Activated effector memory CD4-positive, alpha-beta T cell treated with Interleukin-2 at 50 U/mL for 16 hours (primary cell): ENCODE measurements at regions not wholly inside any gene's neighbourhood (a gene's known extent, or its start where the extent isn't known, plus 50 kb on each side); places are given as distances from the start of the nearest gene placed in this dataset.
"Not testable (repeated sequence)": the region's sequence is repeated elsewhere in the genome, so short reads cannot be mapped to it uniquely, and the experiment has no call there.

Source experiments
- DNase-seq: peaks from one replicate; pipeline ENCODE4 v3.0.0-alpha.2; 2020

DNA sequence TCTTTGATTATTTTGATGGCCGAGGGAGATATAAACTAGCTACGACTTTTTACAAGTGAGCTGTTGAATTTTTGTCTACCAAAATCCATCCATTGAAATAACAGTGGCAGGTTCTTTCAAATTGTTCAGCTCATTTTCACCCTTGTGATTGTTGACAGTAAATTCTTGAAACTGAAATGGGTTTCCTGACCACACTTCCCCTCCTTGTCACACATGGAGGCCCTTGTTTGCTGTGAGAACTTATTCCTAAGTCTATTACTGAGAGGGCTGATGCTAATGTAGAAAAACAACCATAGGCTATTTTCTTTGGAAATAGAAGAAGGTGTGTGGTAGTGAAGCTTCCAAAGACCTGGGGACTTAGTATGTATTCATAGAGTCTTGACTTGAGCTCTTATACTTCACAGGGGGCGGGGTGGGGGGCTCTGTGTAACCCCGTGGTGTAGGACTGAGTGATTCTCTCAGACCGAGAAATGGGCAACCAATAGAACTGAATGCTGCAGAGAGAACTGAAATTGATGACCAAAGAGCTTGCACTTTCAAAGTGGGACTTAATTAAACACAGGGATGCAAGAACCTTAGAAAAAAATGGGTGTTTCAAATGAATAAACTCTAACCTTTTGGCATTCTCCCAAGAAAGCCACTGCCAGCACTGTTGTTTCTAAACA is 718.9 kb downstream of the CCSER2 start:
- no peak for DNase-seq

GRCh38 chr10:85047979-85048378 is 719.6 kb downstream of the CCSER2 start:
- DNase-seq: no peak

DNA sequence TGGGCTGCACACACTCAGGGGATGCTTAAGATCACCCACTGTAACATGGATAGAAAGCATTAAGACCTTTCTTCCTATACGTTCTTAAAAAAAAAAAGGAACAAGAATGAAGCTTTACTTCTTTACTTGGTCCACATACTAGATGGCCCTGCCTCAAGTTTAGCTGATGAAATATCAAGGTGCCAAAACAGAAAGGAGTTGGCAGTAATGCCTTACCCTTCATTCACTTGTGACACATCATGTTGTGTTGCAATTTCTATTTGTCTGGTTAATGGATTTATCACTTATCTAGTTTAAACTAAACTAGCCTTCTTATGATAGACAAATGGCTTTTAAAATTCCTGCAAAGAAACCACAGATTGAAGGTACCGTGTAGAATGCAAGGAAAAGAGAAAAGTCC is 720.3 kb downstream of the CCSER2 start:
- no peak for DNase-seq

- no peak for DNase-seq
Observed at GRCh38 chr10:85060944-85061343, 732.6 kb downstream of the CCSER2 start.

- no peak for DNase-seq
Observed at GRCh38 chr10:85061401-85061800, 733.0 kb downstream of the CCSER2 start.

- no peak for DNase-seq
Observed at GRCh38 chr10:85067955-85068354, 739.6 kb downstream of the CCSER2 start.

GRCh38 chr10:85080934-85081333 is 752.5 kb downstream of the CCSER2 start:
- DNase-seq: no peak

DNA sequence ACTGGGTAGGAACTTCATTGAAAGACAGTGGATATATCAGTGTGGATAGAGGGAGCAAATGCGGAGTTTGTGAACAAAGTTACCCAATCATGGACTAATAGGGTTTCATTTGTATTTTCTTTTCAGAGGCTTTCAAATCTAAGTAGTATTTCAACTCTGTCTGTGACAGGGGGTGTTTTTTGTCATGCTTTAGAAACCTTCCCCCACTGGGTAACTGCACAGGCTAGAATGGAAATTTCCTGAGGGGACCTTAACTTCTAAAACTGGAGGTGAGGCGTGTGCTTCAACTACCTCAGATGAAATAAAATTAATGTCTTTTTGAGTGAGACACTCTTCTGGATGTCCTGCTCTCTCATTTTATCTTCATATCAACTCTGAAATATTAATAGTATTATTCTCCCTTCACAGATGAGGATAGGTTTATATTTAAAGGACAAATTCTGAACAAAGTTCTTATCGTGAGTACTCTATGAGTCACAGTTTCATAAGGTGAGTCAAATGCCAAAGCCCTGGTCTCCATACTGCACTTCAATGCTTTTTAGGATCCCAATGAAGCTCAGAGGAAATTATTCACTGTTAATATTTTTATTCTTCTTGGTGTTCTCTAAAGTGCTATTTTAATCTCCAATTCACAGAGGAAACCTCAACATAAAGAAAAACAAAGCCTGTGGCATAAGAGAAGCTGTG is 770.6 kb downstream of the CCSER2 start:
- DNase-seq: no peak

GRCh38 chr10:85100495-85100894 is 772.1 kb downstream of the CCSER2 start:
- no peak for DNase-seq

DNA sequence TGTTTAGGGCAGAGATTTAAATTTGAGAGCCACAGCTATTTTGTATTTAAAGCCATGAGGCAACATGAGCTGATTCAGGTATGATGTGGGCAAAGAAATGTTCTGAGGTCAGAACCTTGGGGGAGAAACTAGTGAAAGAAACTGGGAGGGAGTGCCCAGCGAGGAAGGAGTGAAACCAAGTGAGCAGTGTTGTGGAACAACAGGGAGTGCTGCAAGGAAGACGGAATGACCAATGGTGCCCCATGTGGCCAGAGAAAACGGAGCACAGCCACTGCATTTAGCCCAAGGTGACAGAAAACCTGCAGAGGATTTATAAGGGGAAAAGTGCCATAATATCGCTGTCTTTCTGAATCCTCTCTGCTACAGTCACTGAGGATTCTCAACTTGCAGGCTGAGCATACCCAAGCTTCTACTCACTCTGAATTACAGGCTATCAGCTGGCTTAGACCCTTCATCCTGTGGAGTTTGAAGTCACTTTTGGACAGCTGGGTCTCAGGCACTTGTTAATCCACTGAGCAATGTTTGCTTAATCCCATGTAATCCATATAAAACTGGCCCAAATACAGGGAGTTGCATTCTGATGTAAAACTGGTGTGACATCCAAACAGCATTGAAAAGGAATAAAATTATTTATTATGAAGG is 777.3 kb downstream of the CCSER2 start:
- no peak for DNase-seq

DNA sequence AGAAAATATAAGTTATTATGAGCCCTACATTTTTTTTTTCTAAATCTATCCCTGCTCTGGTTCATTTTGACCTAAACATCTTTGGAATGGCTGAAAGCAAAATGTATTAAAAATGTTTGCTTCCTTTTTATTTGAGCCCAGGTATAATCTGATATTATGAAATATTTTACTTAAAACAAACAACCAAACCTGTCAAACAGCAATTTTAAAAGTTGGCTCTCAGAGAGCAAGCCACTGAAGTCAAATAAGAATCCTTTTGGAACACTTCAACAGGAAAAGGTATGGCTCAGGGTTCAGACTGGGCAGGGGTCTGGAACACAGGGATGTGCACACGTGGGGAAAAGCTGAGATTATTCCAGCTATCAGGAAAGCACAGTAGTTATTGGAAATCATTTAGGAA is 782.9 kb downstream of the CCSER2 start:
- no peak for DNase-seq

DNA sequence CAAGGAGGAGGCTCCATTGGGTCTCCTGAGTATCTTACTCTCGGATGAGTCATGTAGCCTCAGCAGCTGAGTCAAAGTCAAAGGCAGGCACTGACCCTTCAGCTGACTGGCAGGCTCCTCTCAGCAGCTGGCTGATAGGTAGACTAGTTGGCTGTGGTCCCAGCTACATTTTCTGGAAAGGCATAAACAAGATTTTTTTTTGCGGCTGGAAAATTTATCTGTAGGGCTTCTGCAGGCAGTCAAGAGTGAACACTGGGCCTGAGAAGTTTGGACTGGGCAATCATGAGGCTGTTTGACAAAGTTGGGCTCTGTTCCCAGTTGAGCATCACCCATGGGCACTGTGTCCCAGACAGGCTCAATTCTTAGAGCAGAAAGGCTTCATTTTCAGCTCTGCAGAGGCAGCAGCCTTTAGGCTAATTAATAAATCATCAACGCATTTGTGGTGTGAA is 796.2 kb downstream of the CCSER2 start:
- DNase-seq: no peak

DNA sequence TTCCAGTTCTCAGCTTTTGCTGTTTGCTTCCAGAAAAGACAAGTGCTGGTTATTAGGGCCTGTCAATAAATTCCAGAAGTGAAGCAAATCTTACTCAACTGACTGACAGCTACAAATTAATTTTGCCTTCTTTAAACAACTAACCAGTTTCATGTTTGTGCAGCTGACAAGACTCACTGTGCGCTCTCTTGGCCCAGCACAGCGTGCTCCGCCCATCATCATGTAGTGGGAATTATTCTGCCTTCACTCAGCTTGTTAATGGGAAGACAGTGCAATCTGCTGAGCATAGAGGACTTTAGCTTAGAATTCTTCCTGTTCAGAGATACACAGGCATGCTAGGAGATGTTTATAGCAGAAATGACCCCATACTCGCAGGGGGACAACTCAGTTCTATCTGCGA is 808.9 kb downstream of the CCSER2 start:
- DNase-seq: no peak

DNA sequence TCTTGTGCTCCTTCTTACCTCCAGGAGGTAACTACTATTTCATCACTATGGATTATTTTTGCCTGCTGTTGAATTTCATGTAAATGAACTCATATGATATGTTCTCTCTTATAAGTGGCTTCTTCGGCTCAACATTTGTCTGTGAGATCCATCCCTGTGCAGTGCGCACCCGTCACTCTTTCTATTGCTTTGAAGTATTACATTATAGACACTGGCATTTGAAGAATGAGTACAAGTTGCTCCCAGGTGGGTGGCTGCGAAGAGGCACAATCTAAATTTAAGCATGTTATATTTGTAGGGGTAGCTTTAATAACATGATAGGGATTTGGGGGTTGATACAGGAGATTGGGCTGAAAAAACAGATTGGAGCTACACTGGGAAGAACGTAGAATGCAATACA is 809.7 kb downstream of the CCSER2 start:
- DNase-seq: no peak

- no peak for DNase-seq
Observed at GRCh38 chr10:85139124-85139523, 810.7 kb downstream of the CCSER2 start.

DNA sequence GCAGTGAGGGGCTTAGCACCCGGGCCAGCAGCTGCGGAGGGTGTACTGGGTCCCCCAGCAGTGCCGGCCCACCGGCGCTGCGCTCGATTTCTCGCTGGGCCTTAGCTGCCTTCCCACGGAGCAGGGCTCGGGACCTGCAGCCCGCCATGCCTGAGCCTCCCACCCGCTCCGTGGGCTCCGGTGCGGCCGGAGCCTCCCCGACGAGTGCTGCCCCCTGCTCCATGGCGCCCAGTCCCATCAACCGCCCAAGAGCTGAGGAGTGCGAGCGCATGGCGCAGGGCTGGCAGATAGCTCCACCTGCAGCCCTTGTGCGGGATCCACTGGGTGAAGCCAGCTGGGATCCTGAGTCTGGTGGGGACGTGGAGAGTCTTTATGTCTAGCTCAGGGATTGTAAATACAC is 813.1 kb downstream of the CCSER2 start:
- not testable (repeated sequence) for DNase-seq

GRCh38 chr10:85145966-85146365 is 817.6 kb downstream of the CCSER2 start:
- DNase-seq: no peak

GRCh38 chr10:85147346-85148250 is 819.2 kb downstream of the CCSER2 start:
- DNase-seq: no peak

DNA sequence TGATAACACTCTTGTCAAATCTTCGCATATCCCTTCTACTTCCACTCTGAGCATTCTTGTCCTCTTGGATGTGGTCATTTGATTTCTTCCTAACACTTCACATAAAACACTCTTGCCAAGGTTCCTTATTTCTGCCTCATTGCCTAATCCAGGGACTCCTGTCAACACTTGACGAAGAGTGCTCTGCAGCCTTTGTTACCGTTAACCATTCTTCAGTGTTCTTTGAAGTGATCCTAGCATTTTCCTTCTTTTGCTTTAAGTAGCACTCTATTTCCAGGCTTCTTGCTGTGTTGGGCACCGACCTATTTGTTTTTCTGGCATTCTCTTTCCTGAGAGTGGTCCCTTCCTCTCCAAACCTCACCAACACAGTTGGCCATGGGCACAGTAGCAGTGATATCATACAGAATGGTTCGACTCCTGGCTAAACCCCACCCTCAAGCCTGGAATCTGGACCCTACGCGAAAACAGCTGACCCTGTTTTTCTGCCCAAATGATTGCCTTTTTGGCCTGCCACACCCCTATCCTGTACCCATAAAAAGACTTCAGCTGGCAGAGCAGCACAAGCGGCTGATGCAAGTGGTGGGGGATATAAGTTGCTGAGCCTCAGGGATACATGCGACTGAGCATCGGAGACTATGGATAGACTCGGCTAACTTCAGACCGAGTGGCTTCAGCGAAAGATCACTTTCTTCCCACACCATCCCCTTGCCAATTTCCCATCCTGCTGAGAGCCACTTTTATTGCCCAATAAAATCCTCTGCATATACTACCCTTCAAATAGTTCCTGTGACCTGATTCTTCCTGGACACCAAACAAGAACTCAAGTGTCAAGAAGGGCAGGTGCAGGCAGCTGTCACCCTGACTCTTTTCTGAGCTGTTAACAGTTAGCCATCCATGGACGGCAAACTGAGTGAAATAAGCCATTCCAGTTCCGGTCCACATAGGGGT is 820.6 kb downstream of the CCSER2 start:
- DNase-seq: no peak

DNA sequence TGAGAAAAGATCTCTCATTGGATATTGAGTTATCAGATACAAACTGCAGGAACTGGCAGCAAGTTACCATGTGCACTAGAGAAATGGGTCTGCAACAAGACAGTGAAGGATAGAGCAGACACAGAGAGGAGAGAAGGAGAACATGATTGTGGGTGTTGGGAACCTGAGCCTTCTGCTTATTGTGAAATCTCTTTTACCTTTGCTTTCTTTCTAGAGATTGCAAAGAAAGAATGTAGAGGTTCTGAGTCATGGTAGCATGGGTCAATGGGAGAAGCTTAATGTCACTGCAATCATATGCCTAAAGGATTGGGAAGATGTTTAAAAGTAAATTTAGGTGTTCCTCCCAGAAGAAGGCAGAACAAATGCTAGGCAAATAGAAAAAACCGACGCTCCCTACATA is 821.4 kb downstream of the CCSER2 start:
- no peak for DNase-seq

- DNase-seq: no peak
Observed at GRCh38 chr10:85151506-85151905, 823.1 kb downstream of the CCSER2 start.

DNA sequence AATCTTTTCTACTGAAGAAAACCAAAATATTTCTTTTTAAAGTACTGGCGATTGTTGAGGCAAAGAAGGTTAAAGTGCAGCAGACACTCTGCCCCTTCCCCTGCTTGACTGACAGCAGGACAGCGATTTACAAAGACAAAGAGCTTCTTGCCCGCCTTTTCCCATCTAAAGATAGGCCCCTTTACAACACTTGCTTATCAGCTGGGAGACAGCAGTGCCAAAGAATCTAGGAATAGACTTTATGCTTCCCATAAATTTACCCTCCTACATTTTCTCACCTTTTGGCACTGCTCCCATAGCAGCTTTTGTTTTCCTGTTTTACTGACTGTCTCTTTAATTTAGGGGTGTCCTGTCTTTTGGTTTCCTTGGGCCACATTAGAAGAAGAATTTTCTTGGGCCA is 824.1 kb downstream of the CCSER2 start:
- no peak for DNase-seq
